ENCODE measurements at regions not wholly inside any gene's neighbourhood (a gene's known extent, or its start where the extent isn't known, plus 50 kb on each side); places are given as distances from the start of the nearest gene placed in this dataset.

- H3K4me3 ChIP-seq (ENCODE audit: low read depth, low read length): no peak overlapping the region
- no peak for DNase-seq (ENCODE audit: low read depth)
- TF ChIP-seq, protein P1, sequence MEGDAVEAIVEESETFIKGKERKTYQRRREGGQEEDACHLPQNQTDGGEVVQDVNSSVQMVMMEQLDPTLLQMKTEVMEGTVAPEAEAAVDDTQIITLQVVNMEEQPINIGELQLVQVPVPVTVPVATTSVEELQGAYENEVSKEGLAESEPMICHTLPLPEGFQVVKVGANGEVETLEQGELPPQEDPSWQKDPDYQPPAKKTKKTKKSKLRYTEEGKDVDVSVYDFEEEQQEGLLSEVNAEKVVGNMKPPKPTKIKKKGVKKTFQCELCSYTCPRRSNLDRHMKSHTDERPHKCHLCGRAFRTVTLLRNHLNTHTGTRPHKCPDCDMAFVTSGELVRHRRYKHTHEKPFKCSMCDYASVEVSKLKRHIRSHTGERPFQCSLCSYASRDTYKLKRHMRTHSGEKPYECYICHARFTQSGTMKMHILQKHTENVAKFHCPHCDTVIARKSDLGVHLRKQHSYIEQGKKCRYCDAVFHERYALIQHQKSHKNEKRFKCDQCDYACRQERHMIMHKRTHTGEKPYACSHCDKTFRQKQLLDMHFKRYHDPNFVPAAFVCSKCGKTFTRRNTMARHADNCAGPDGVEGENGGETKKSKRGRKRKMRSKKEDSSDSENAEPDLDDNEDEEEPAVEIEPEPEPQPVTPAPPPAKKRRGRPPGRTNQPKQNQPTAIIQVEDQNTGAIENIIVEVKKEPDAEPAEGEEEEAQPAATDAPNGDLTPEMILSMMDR (IDR thresholded peaks at IDR 0.05; ENCODE audit: control insufficient read depth, extremely low read depth, insufficient read depth): no peak
Observed at GRCh38 chr13:42681326-42682100, 99.9 kb upstream of the FAM216B start.

- no peak overlapping the region for H3K4me3 ChIP-seq (ENCODE audit: low read depth, low read length)
- no peak for DNase-seq (ENCODE audit: low read depth)
- TF ChIP-seq, protein P1 (IDR thresholded peaks at IDR 0.05; ENCODE audit: control insufficient read depth, extremely low read depth, insufficient read depth): no peak
Observed at GRCh38 chr13:42684226-42684625, 97.2 kb upstream of the FAM216B start.

DNA sequence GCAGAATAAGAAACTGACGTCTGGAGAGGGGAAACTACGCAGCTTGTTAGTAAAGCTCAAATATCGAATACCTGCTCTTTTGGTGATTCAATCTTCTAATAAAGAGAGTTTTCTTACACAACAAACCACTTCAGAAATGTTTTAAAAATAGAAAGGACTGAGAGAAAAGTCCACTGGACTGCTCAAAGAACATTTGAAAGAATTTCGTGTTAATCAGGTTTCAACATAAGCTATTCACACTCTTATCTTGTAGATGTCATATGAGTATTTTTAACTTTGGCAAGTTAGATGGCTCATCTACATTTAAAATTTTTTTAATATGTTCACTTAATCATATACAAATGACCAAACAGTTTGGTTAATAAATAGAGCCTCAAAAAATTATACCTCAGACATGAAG lies 95.6 kb upstream of the FAM216B start:
- TF ChIP-seq, protein P1 (IDR thresholded peaks at IDR 0.05; ENCODE audit: control insufficient read depth, extremely low read depth, insufficient read depth): no peak
- no peak for DNase-seq (ENCODE audit: low read depth)
- H3K4me3 ChIP-seq (ENCODE audit: low read depth, low read length): no peak overlapping the region

GRCh38 chr13:42686165-42686564 lies 95.2 kb upstream of the FAM216B start:
- H3K4me3 ChIP-seq (ENCODE audit: low read depth, low read length): no peak overlapping the region
- DNase-seq (ENCODE audit: low read depth): no peak
- TF ChIP-seq, protein P1 (IDR thresholded peaks at IDR 0.05; ENCODE audit: control insufficient read depth, extremely low read depth, insufficient read depth): no peak

GRCh38 chr13:42688821-42689220 lies 92.6 kb upstream of the FAM216B start:
- no peak for DNase-seq (ENCODE audit: low read depth)
- no peak overlapping the region for H3K4me3 ChIP-seq (ENCODE audit: low read depth, low read length)
- TF ChIP-seq, protein P1 (IDR thresholded peaks at IDR 0.05; ENCODE audit: control insufficient read depth, extremely low read depth, insufficient read depth): no peak

- DNase-seq (ENCODE audit: low read depth): no peak
- TF ChIP-seq, protein P1 (IDR thresholded peaks at IDR 0.05; ENCODE audit: control insufficient read depth, extremely low read depth, insufficient read depth): no peak
Observed at GRCh38 chr13:42696191-42696590, 85.2 kb upstream of the FAM216B start.

DNA sequence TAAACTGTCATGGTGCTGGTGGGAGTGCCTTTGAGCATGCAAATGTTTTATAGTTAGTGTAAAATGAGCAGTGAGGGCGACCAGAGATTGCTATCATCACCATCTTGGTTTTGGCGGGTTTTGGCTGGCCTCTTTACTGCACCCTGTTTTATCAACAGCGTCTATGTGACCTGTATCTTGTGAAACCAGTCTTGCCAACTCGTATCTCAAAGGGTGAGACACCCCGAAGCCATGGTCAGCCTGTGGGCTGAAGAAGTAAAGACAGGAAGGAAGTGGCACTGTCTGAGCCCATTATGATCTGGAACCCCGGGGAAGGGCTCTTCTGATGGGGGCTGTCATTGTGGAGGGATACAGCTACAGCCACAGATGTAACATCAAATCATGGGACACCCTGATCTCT lies 81.5 kb upstream of the FAM216B start:
- TF ChIP-seq, protein P1 (IDR thresholded peaks at IDR 0.05; ENCODE audit: control insufficient read depth, extremely low read depth, insufficient read depth): no peak
- DNase-seq (ENCODE audit: low read depth): no peak
- no peak overlapping the region for H3K4me3 ChIP-seq (ENCODE audit: low read depth, low read length)

More at GRCh38 chr13:42696191-42696590, 85.2 kb upstream of the FAM216B start:
- no peak overlapping the region for H3K4me3 ChIP-seq (ENCODE audit: low read depth, low read length)
